Loucy (cell line): ENCODE measurements at regions not wholly inside any gene's neighbourhood (a gene's known extent, or its start where the extent isn't known, plus 50 kb on each side); places are given as distances from the start of the nearest gene placed in this dataset.
"Not testable (repeated sequence)": the region's sequence is repeated elsewhere in the genome, so short reads cannot be mapped to it uniquely, and the experiment has no call there.

Experiments used
- H2AFZ ChIP-seq: fragments of 200-600 bp; sonication (generic); 2 replicates; pipeline ENCODE4 v1.6.0; 2016; ENCODE audit warnings: antibody characterized with exemption, mild to moderate bottlenecking, low read length, moderate library complexity
- H3F3A ChIP-seq: fragments of 200-600 bp; 2 replicates; pipeline ENCODE4 v1.6.0; 2016; ENCODE audit warnings: antibody characterized with exemption, low read depth, mild to moderate bottlenecking
- H3K27me3 ChIP-seq: fragments of 200-600 bp; sonication (generic); 2 replicates; pipeline ENCODE4 v1.6.1; 2014; ENCODE audit warnings: low read length, mild to moderate bottlenecking; ENCODE audit not compliant: insufficient read depth, poor library complexity, severe bottlenecking
- H3K36me3 ChIP-seq: fragments of 200-600 bp; sonication (generic); 2 replicates; pipeline ENCODE4 v1.6.1; 2016; ENCODE audit warnings: low read length; ENCODE audit not compliant: insufficient read depth
- H3K4me1 ChIP-seq: fragments of 200-600 bp; sonication (generic); 2 replicates; pipeline ENCODE4 v1.5.1; 2014; ENCODE audit warnings: low read length, mild to moderate bottlenecking; ENCODE audit not compliant: insufficient read depth, poor library complexity, severe bottlenecking
- H3K4me2 ChIP-seq: fragments of 200-600 bp; sonication (generic); 2 replicates; pipeline ENCODE4 v1.6.0; 2014; ENCODE audit warnings: antibody characterized with exemption, low read length, low read depth, mild to moderate bottlenecking; ENCODE audit not compliant: poor library complexity, severe bottlenecking
- H3K4me3 ChIP-seq: fragments of 200-600 bp; sonication (generic); 2 replicates; pipeline ENCODE4 v1.5.1; 2014; ENCODE audit warnings: low read length, mild to moderate bottlenecking, mixed read lengths; ENCODE audit not compliant: poor library complexity, severe bottlenecking
- H3K79me2 ChIP-seq: fragments of 200-600 bp; sonication (generic); 2 replicates; pipeline ENCODE4 v1.6.1; 2014; ENCODE audit warnings: low read length; ENCODE audit not compliant: insufficient read depth
- H3K9ac ChIP-seq: fragments of 200-600 bp; sonication (generic); 2 replicates; pipeline ENCODE4 v1.6.0; 2014; ENCODE audit warnings: mild to moderate bottlenecking, low read depth, low read length, moderate library complexity; ENCODE audit not compliant: poor library complexity, severe bottlenecking
- H3K9me2 ChIP-seq: fragments of 200-600 bp; sonication (generic); replicated peaks from 2 replicates; pipeline ENCODE4 v1.6.1; 2016; ENCODE audit warnings: low read depth, low read length, mixed read lengths
- H3K9me3 ChIP-seq: fragments of 200-600 bp; sonication (generic); 2 replicates; pipeline ENCODE4 v1.6.1; 2014; ENCODE audit warnings: mild to moderate bottlenecking, antibody characterized with exemption, low read length, low read depth; ENCODE audit not compliant: insufficient read depth
- H4K20me1 ChIP-seq: fragments of 200-600 bp; sonication (generic); 2 replicates; pipeline ENCODE4 v1.6.0; 2014; ENCODE audit warnings: antibody characterized with exemption, low read length, mild to moderate bottlenecking; ENCODE audit not compliant: insufficient read depth, poor library complexity, severe bottlenecking
- EZH2phosphoT487 ChIP-seq: fragments of 200-600 bp; IDR thresholded peaks from 2 replicates; pipeline ENCODE4 v1.6.1; 2018; ENCODE audit warnings: antibody characterized with exemption, mild to moderate bottlenecking, moderate library complexity, borderline replicate concordance
- TF ChIP-seq, protein P1 (sequence below): fragments of 200-600 bp; sonication (generic); conservative IDR thresholded peaks from 2 replicates; pipeline ENCODE4 v1.5.1; 2014; ENCODE audit warnings: mild to moderate bottlenecking, antibody characterized with exemption, low read length

DNA sequence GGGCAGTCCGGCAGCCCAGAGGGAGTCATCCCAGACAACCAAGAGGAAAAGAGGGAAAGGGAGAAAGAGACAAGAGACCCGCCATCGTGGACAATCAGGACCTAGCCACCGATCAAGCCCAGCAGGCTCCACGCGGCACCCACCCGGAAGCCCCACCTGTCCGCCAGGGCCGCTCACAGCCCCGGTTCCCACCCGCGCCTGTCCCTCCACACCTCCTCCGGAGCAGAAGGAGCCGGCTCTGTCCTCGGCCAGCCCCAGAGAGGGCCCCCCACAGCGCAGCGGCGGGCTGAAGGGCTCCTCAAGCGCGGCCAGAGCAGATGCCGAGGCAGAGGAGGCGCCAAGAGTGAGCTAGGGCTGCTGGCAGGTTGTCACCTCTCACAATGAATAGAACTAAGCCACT is 784.7 kb upstream of the FBXO33 start:
- TF ChIP-seq, protein P1, sequence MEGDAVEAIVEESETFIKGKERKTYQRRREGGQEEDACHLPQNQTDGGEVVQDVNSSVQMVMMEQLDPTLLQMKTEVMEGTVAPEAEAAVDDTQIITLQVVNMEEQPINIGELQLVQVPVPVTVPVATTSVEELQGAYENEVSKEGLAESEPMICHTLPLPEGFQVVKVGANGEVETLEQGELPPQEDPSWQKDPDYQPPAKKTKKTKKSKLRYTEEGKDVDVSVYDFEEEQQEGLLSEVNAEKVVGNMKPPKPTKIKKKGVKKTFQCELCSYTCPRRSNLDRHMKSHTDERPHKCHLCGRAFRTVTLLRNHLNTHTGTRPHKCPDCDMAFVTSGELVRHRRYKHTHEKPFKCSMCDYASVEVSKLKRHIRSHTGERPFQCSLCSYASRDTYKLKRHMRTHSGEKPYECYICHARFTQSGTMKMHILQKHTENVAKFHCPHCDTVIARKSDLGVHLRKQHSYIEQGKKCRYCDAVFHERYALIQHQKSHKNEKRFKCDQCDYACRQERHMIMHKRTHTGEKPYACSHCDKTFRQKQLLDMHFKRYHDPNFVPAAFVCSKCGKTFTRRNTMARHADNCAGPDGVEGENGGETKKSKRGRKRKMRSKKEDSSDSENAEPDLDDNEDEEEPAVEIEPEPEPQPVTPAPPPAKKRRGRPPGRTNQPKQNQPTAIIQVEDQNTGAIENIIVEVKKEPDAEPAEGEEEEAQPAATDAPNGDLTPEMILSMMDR, result no peak
- TF ChIP-seq EZH2phosphoT487, result no peak
- H3F3A ChIP-seq, result no peaks in the 10 kb centered on the region
- H3K9me3 ChIP-seq, result no peaks in the 10 kb centered on the region
- H3K36me3 ChIP-seq, result no peaks in the 10 kb centered on the region
- H3K4me2 ChIP-seq, result no peak overlapping the region
- H2AFZ ChIP-seq, result no peak overlapping the region
- H3K79me2 ChIP-seq, result no peaks in the 10 kb centered on the region
- H3K4me1 ChIP-seq, result no peaks in the 10 kb centered on the region
- H3K4me3 ChIP-seq, result no peak overlapping the region
- H4K20me1 ChIP-seq, result no peaks in the 10 kb centered on the region
- H3K9me2 ChIP-seq, result no peaks in the 10 kb centered on the region
- no peak overlapping the region for H3K9ac ChIP-seq
- no peaks in the 10 kb centered on the region for H3K27me3 ChIP-seq

DNA sequence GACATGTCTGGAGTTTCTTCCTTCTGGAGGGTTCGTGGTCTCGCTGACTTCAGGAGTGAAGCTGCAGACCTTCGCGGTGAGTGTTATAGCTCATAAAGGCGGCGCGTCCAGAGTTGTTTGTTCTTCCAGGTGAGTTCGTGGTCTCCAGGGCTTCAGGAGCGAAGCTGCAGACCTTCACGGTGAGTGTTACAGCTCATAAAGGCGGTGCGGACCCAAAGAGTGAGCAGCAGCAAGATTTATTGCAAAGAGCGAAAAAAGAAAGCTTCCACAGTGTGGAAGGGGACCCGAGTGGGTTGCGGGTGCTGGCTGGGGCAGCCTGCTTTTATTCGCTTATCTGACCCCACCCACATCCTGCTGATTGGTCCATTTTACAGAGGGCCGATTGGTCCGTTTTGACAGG is 784.2 kb upstream of the FBXO33 start:
- H3K4me3 ChIP-seq, H3K4me1 ChIP-seq, H2AFZ ChIP-seq, H4K20me1 ChIP-seq, H3K9me2 ChIP-seq, H3F3A ChIP-seq, H3K36me3 ChIP-seq, H3K4me2 ChIP-seq, H3K79me2 ChIP-seq, H3K9me3 ChIP-seq, H3K9ac ChIP-seq, H3K27me3 ChIP-seq: not testable (repeated sequence)

DNA sequence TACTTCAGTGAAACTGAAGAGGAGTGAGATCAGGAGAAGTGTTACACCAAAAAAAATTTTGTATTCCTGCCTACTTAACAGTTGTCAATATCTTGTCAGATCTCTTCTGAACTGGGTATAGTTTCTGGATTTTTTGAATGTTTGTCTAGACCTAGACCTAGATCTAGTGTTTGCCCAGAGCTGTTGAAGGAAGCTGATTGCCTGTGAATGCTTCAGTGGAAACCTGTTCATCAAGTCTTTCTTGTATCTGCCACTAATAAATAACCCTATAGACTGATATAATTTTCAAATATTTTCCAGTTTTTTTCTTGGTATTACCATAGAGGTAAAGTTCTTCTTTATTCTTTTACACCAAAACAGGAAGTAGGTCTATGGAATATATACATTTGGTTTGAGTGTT is 781.5 kb upstream of the FBXO33 start:
- TF ChIP-seq EZH2phosphoT487, result no peak
- TF ChIP-seq, protein P1, result no peak
- Histone ChIP-seq H3K27me3 (no peaks in the 10 kb centered on the region), H3K79me2 (no peaks in the 10 kb centered on the region), H3K4me3 (no peak overlapping the region), H3K9me2 (no peaks in the 10 kb centered on the region), H4K20me1 (no peaks in the 10 kb centered on the region), H3K4me2 (no peak overlapping the region), H3F3A (no peaks in the 10 kb centered on the region), H3K36me3 (no peaks in the 10 kb centered on the region), H3K9ac (no peak overlapping the region), H2AFZ (no peak overlapping the region), H3K4me1 (no peaks in the 10 kb centered on the region), H3K9me3 (no peaks in the 10 kb centered on the region)

DNA sequence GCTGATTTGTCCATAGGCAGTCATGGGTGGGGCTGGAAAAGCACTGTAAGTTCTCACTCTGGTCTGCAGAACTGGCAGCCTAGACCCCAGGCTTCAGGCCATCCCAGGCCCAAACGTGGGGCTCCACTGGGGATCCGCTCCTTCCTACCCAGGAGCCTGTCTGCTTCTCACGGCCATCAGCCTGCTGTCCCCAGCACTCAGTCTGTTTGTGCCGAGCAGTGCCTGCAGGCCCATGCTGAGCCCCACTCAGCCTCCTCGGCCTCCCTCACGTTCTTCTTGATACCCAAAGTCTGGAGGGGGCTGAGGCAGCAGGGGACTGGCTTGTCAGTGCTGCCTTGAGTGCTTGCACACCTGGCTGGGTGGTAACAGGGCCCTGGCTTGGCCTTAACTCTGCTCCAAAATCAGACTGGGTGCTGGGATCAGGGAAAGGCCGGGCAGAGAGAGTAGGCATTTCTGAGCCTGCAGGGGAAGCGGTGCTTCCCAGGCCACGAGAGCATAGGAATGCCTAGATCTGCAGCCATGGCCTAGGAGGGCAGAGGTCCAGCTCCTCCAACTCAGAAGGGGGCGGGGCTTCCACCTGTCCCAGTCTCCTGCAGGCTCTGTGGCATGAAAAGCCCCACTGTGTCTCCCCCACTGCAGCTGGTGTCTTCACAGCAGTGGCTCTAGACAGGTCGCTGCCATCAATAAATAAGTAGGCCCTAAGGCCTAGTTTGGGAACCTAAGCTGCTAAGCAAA is 772.4 kb upstream of the FBXO33 start:
- no peaks in the 10 kb centered on the region for H3F3A ChIP-seq
- no peaks in the 10 kb centered on the region for H3K27me3 ChIP-seq
- no peak overlapping the region for H3K9ac ChIP-seq
- no peaks in the 10 kb centered on the region for H3K79me2 ChIP-seq
- no peak for TF ChIP-seq EZH2phosphoT487
- TF ChIP-seq, protein P1, result no peak
- no peaks in the 10 kb centered on the region for H3K9me2 ChIP-seq
- no peak overlapping the region for H2AFZ ChIP-seq
- H3K9me3 ChIP-seq, result no peaks in the 10 kb centered on the region; the same call in 1 of the 2 replicates
- no peaks in the 10 kb centered on the region for H3K4me1 ChIP-seq
- no peak overlapping the region for H3K4me3 ChIP-seq
- no peaks in the 10 kb centered on the region for H4K20me1 ChIP-seq
- no peak overlapping the region for H3K4me2 ChIP-seq
- H3K36me3 ChIP-seq, result no peaks in the 10 kb centered on the region
